CD4-positive, CD25-positive, alpha-beta regulatory T cell (primary cell): ENCODE measurements at regions not wholly inside any gene's neighbourhood (a gene's known extent, or its start where the extent isn't known, plus 50 kb on each side); places are given as distances from the start of the nearest gene placed in this dataset.

Experiments
- ATAC-seq, 2 donors: fragments of 150-1000 bp; cut with Tn5 transposase; one replicate each; pipeline ENCODE4 v1.10.0; 2021; ENCODE audit warnings: low read depth in 2 of 2, moderate number of reproducible peaks in 2 of 2, moderate library complexity in 1 of 2
- DNase-seq, 3 donors: peaks; one replicate each; pipeline versions ENCODE4 v3.0.0 to v3.0.0-alpha.2; 2012 to 2022; ENCODE audit warnings: mixed read lengths in 1 of 3
- H3K27ac ChIP-seq: one replicate; pipeline ENCODE4 v1.7.0; 2013; ENCODE audit warnings: mild to moderate bottlenecking, low read length; ENCODE audit not compliant: insufficient read depth, poor library complexity, severe bottlenecking
- H3K27me3 ChIP-seq: one replicate; pipeline ENCODE4 v1.7.0; 2013; ENCODE audit warnings: low read length; ENCODE audit not compliant: control insufficient read depth, insufficient read depth
- H3K36me3 ChIP-seq: one replicate; pipeline ENCODE4 v1.7.0; 2013; ENCODE audit warnings: mild to moderate bottlenecking, low read length, moderate library complexity; ENCODE audit not compliant: control insufficient read depth, insufficient read depth
- H3K4me1 ChIP-seq: 2 replicates; pipeline ENCODE4 v1.7.0; 2013; ENCODE audit warnings: mild to moderate bottlenecking, low read length; ENCODE audit not compliant: insufficient read depth, control insufficient read depth, poor library complexity, severe bottlenecking
- H3K4me3 ChIP-seq: one replicate; pipeline ENCODE4 v1.7.0; 2013; ENCODE audit warnings: low read depth, mild to moderate bottlenecking, low read length, moderate library complexity
- H3K9me3 ChIP-seq, 2 experiments: 1 replicate in 1 of 2; 2 replicates in 1 of 2; pipeline ENCODE4 v1.7.0; 2013; ENCODE audit warnings: low read length in 2 of 2, mild to moderate bottlenecking in 1 of 2, moderate library complexity in 1 of 2; ENCODE audit not compliant: control insufficient read depth in 2 of 2
- H3K27ac Mint-ChIP-seq, 3 donors: one replicate each; pipeline ENCODE4 v1.8.0; 2020 to 2022; ENCODE audit warnings: mild to moderate bottlenecking in 3 of 3, mixed read lengths in 3 of 3, moderate library complexity in 2 of 3
- H3K27me3 Mint-ChIP-seq: one replicate; pipeline ENCODE4 v1.8.0; 2022; ENCODE audit warnings: mild to moderate bottlenecking, mixed read lengths
- H3K36me3 Mint-ChIP-seq: one replicate; pipeline ENCODE4 v1.8.0; 2020; ENCODE audit warnings: mixed read lengths
- H3K4me1 Mint-ChIP-seq, 4 donors: one replicate each; pipeline ENCODE4 v1.8.0; 2020 to 2022; ENCODE audit warnings: mixed read lengths in 4 of 4, mild to moderate bottlenecking in 1 of 4
- H3K4me3 Mint-ChIP-seq, 4 donors: one replicate each; pipeline ENCODE4 v1.8.0; 2020 to 2022; ENCODE audit warnings: mild to moderate bottlenecking in 4 of 4, mixed read lengths in 4 of 4, moderate library complexity in 3 of 4
- H3K9me3 Mint-ChIP-seq, 7 donors: one replicate each; pipeline ENCODE4 v1.8.0; 2020 to 2022; ENCODE audit warnings: mixed read lengths in 7 of 7, mild to moderate bottlenecking in 3 of 7, moderate library complexity in 2 of 7

DNA sequence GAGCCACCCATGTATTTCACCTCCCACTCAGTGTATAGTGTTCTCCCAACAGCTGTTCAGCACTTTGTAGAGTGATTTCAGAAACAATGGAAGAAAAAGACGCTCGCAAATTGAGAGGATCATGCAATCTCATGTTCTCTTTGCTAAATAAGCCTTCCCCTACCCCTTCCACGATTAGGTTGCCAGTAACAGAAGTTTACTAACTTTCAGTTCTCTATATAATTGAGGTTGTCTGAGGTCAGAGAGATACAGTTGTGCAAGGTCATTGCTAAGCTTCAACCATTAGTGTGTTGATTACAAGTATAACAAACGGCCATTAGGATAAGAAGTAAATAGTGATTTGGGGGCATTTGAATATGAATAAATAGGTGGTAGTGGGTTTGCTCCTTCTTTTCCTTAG is 99.6 kb downstream of the TUSC7 start:
- Mint-ChIP-seq H3K36me3 (no peaks in the 10 kb centered on the region), H3K27me3 (no peaks in the 10 kb centered on the region), H3K27ac (no peak overlapping the region), H3K4me1 (no peaks in the 10 kb centered on the region), H3K4me3 (no peak overlapping the region), H3K9me3 (peaks cover 0 to 12% (median 2%) of the 10 kb centered on the region in 7 donors)
- H3K27me3 ChIP-seq = no peaks in the 10 kb centered on the region
- ATAC-seq (no peak), DNase-seq (no peak)
- no peaks in the 10 kb centered on the region for H3K4me1 ChIP-seq
- H3K27ac ChIP-seq = no peak overlapping the region
- no peaks in the 10 kb centered on the region for H3K36me3 ChIP-seq
- H3K4me3 ChIP-seq = no peak overlapping the region
- no peaks in the 10 kb centered on the region for H3K9me3 ChIP-seq

GRCh38 chr3:116811754-116812153 is 102.2 kb downstream of the TUSC7 start:
- no peak for DNase-seq
- no peak for ATAC-seq
- Mint-ChIP-seq H3K27ac (no peak overlapping the region), H3K27me3 (no peaks in the 10 kb centered on the region), H3K36me3 (no peaks in the 10 kb centered on the region), H3K4me3 (no peak overlapping the region), H3K4me1 (no peaks in the 10 kb centered on the region), H3K9me3 (peaks cover 0 to 12% (median 3%) of the 10 kb centered on the region in 7 donors)
- Histone ChIP-seq H3K9me3 (no peaks in the 10 kb centered on the region), H3K36me3 (no peaks in the 10 kb centered on the region), H3K4me3 (no peak overlapping the region), H3K27me3 (no peaks in the 10 kb centered on the region), H3K27ac (no peak overlapping the region), H3K4me1 (no peaks in the 10 kb centered on the region)

DNA sequence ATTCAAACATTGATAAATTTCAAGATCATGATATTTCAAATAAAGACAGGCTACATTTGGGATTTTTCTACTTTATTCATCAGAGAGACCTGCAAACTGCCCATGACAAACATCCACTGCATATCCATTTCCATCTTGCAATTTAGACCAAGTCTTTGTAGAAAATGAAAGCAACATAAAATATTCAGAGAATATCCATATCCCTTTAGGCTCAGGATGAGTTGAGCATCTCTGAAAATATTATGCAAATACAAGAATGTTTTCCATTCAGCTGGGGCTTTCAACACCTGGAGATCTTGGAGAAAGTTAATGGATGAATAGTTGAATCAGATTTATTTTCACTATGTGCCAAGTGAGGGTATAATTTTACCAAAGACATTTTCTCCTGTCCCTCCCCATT is 103.4 kb downstream of the TUSC7 start:
- Mint-ChIP-seq H3K4me1 (no peaks in the 10 kb centered on the region), H3K27ac (no peak overlapping the region), H3K4me3 (no peak overlapping the region), H3K36me3 (no peaks in the 10 kb centered on the region), H3K27me3 (no peaks in the 10 kb centered on the region), H3K9me3 (peaks cover 0 to 10% (median 3%) of the 10 kb centered on the region in 7 donors)
- no peaks in the 10 kb centered on the region for H3K9me3 ChIP-seq
- ATAC-seq (no peak), DNase-seq (no peak)
- no peak overlapping the region for H3K27ac ChIP-seq
- H3K36me3 ChIP-seq = no peaks in the 10 kb centered on the region
- H3K4me3 ChIP-seq = no peak overlapping the region
- H3K27me3 ChIP-seq = no peaks in the 10 kb centered on the region
- no peaks in the 10 kb centered on the region for H3K4me1 ChIP-seq

DNA sequence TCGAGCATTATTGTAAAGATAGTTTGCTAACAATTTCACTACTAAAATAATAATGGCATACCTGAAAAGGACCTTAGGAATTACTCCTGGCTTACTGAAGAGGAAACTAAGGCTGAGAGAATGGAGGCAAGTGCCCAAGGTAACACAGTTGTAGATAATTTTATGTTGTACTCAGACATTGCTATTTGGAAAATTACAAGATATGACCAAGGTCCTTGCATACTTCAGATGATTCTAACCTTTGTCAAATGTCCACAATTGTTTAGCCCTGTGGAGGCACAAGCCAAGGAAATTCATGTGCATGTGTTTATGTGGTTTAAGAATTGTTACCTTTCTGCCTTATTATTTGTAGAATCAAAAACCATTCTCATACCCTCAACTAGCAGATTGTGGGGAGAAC is 105.7 kb downstream of the TUSC7 start:
- no peak overlapping the region for H3K27ac Mint-ChIP-seq
- H3K27me3 ChIP-seq = no peaks in the 10 kb centered on the region
- H3K9me3 Mint-ChIP-seq = peaks cover 0 to 10% (median 1%) of the 10 kb centered on the region in 7 donors
- H3K9me3 ChIP-seq = no peaks in the 10 kb centered on the region
- no peak overlapping the region for H3K4me3 Mint-ChIP-seq
- no peak overlapping the region for H3K4me3 ChIP-seq
- no peak overlapping the region for H3K27ac ChIP-seq
- DNase-seq (no peak), ATAC-seq (no peak)
- no peaks in the 10 kb centered on the region for H3K27me3 Mint-ChIP-seq
- no peaks in the 10 kb centered on the region for H3K4me1 ChIP-seq
- H3K36me3 Mint-ChIP-seq = no peaks in the 10 kb centered on the region
- no peaks in the 10 kb centered on the region for H3K36me3 ChIP-seq
- H3K4me1 Mint-ChIP-seq = no peaks in the 10 kb centered on the region

- Histone ChIP-seq H3K36me3 (no peaks in the 10 kb centered on the region), H3K4me1 (no peaks in the 10 kb centered on the region), H3K4me3 (no peak overlapping the region), H3K27me3 (no peaks in the 10 kb centered on the region), H3K9me3 (no peaks in the 10 kb centered on the region), H3K27ac (no peak overlapping the region)
- H3K36me3 Mint-ChIP-seq = no peaks in the 10 kb centered on the region
- no peaks in the 10 kb centered on the region for H3K4me1 Mint-ChIP-seq
- peaks cover 0 to 10% (median 0%) of the 10 kb centered on the region in 7 donors for H3K9me3 Mint-ChIP-seq
- no peak for ATAC-seq
- no peak overlapping the region for H3K4me3 Mint-ChIP-seq
- no peak overlapping the region for H3K27ac Mint-ChIP-seq
- DNase-seq = no peak
- H3K27me3 Mint-ChIP-seq = no peaks in the 10 kb centered on the region
Observed at GRCh38 chr3:116815831-116816588, 106.4 kb downstream of the TUSC7 start.

DNA sequence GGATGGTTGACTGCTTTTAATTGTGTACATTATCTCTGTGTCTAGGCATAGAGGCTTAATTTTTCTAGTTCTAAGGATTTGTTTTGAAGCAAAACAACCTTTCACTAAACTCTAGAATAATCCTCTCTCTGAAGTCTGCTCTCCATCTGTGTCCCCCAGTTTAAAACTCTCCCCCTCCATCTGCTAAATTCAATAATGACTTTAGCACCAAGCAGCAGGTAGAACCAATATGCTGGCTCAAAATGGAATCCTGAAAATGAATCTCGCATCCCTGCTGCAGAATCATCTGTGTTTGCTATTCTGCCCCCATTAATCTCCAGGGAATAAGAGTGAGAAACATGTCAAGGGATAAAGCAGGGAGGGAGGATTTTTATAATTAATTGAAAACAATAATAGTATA is 111.8 kb downstream of the TUSC7 start:
- H3K4me1 ChIP-seq = no peaks in the 10 kb centered on the region
- Mint-ChIP-seq H3K27me3 (no peaks in the 10 kb centered on the region), H3K9me3 (peaks cover 0 to 3% (median 0%) of the 10 kb centered on the region in 7 donors), H3K36me3 (no peaks in the 10 kb centered on the region), H3K27ac (no peak overlapping the region), H3K4me1 (no peaks in the 10 kb centered on the region), H3K4me3 (no peak overlapping the region)
- H3K36me3 ChIP-seq = no peaks in the 10 kb centered on the region
- H3K4me3 ChIP-seq = no peak overlapping the region
- ATAC-seq = no peak
- no peaks in the 10 kb centered on the region for H3K27me3 ChIP-seq
- no peak overlapping the region for H3K27ac ChIP-seq
- no peak for DNase-seq
- no peaks in the 10 kb centered on the region for H3K9me3 ChIP-seq

DNA sequence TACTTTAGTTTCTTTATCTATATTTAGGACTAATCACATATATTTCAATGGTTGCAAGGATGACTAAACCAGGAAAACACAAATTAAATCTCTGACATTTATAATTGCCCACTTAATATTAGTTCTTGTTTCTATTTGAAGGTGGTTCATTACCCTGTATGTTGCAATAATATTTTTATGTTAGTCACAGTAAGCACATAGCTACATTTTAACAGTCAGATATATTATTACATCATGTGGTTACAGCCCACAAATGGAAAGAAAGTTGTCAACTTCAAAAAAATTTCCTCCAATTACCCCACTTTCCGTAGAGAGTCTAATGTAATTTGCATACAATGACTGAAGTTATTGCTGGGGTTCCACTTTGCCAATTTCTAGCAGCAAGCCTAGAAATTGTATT is 114.6 kb downstream of the TUSC7 start:
- no peak for DNase-seq
- no peaks in the 10 kb centered on the region for H3K4me1 Mint-ChIP-seq

DNA sequence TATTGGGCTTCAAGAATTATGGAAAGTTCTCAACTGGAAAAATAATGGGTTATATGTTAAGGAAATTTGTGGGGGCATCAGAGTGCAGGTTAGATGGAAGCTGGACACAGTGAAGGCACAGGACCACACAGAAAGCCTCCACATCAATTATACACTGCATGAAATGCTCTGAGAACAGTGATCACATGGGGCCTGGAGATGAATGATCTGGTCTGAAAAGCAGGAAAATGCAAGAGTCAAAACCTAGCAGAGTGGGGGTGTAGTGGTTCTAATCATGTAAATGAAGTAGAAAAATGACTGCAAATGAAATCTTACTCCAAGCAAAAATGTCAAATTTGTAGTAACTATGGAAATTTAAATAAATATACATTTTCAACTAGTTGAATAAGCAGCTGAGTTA is 123.6 kb downstream of the TUSC7 start:
- H3K36me3 Mint-ChIP-seq = no peaks in the 10 kb centered on the region
- Histone ChIP-seq H3K27ac (no peak overlapping the region), H3K4me3 (no peak overlapping the region), H3K4me1 (no peaks in the 10 kb centered on the region), H3K27me3 (no peaks in the 10 kb centered on the region), H3K36me3 (no peaks in the 10 kb centered on the region), H3K9me3 (no peaks in the 10 kb centered on the region)
- H3K4me1 Mint-ChIP-seq = no peaks in the 10 kb centered on the region
- ATAC-seq (no peak), DNase-seq (no peak)
- peaks cover 0 to 5% (median 1%) of the 10 kb centered on the region in 7 donors for H3K9me3 Mint-ChIP-seq
- no peak overlapping the region for H3K27ac Mint-ChIP-seq
- no peak overlapping the region for H3K4me3 Mint-ChIP-seq
- H3K27me3 Mint-ChIP-seq = no peaks in the 10 kb centered on the region

More for the DNA sequence above, 114.6 kb downstream of the TUSC7 start:
- no peak for ATAC-seq
- Mint-ChIP-seq H3K27ac (no peak overlapping the region), H3K27me3 (no peaks in the 10 kb centered on the region), H3K36me3 (no peaks in the 10 kb centered on the region), H3K4me3 (no peak overlapping the region), H3K9me3 (peaks cover 0 to 2% (median 0%) of the 10 kb centered on the region in 7 donors)
- Histone ChIP-seq H3K27ac (no peak overlapping the region), H3K27me3 (no peaks in the 10 kb centered on the region), H3K4me1 (no peaks in the 10 kb centered on the region), H3K4me3 (no peak overlapping the region), H3K36me3 (no peaks in the 10 kb centered on the region), H3K9me3 (no peaks in the 10 kb centered on the region)
